Panc1 (cell line): ENCODE measurements at regions not wholly inside any gene's neighbourhood (a gene's known extent, or its start where the extent isn't known, plus 50 kb on each side); places are given as distances from the start of the nearest gene placed in this dataset.

ENCODE experiments used
- ATAC-seq: fragments of 200-7000 bp; cut with Tn5 transposase; 2 replicates; pipeline ENCODE4 v1.9.1; 2020; ENCODE audit warnings: mild to moderate bottlenecking, moderate library complexity
- BruUV-seq: library from RNA; stranded (reverse); fragments of 400-500 nt; replicated peaks from 2 replicates; lab custom pipeline; 2021; lab: Mats Ljungman, UMichigan
- CTCF ChIA-PET: fragments of 300-600 bp; sonication (Branson Sonifier 250); formaldehyde crosslinking; loops from one replicate; lab custom pipeline; 2022; ENCODE audit warnings: antibody characterized with exemption; lab: Charles Lee
- POLR2A ChIA-PET: fragments of 300-600 bp; sonication (Branson Sonifier 250); formaldehyde crosslinking; loops from one replicate; lab custom pipeline; 2022; ENCODE audit warnings: antibody characterized with exemption; lab: Charles Lee
- DNase-seq: peaks from one replicate; pipeline ENCODE4 v3.0.0-alpha.2; 2010; ENCODE audit warnings: low read depth, low spot score
- H3K27ac ChIP-seq: 2 replicates; pipeline ENCODE4 v1.5.1; 2011; ENCODE audit warnings: mild to moderate bottlenecking, low read length, inconsistent platforms
- H3K27me3 ChIP-seq: fragments of 200-500 bp; sonication (Bioruptor generic); 2 replicates; pipeline ENCODE4 v1.6.0; 2014; ENCODE audit warnings: low read length, inconsistent platforms; ENCODE audit not compliant: control insufficient read depth, insufficient read depth
- H3K36me3 ChIP-seq: fragments of 200-500 bp; sonication (Bioruptor generic); 2 replicates; pipeline ENCODE4 v1.5.1; 2014; ENCODE audit warnings: inconsistent platforms, mild to moderate bottlenecking, low read length, moderate library complexity; ENCODE audit not compliant: control insufficient read depth, insufficient read depth
- H3K4me1 ChIP-seq: 2 replicates; pipeline ENCODE4 v1.5.1; 2011; ENCODE audit warnings: inconsistent platforms, mild to moderate bottlenecking, low read length, moderate library complexity; ENCODE audit not compliant: control insufficient read depth, insufficient read depth
- H3K4me3 ChIP-seq, 2 experiments: 2 replicates each; pipeline ENCODE4 v1.5.1; 2011 to 2012; ENCODE audit warnings: low read depth in 2 of 2, low read length in 2 of 2, mild to moderate bottlenecking in 2 of 2, inconsistent platforms in 1 of 2, moderate library complexity in 1 of 2
- H3K9me3 ChIP-seq: fragments of 200-500 bp; sonication (Bioruptor generic); 2 replicates; pipeline ENCODE4 v1.5.1; 2014; ENCODE audit warnings: low read depth, mild to moderate bottlenecking, inconsistent platforms, low read length, moderate library complexity; ENCODE audit not compliant: control insufficient read depth, insufficient read depth
- CTCF ChIP-seq: fragments of 450-650 bp; IDR thresholded peaks from 2 replicates; pipeline ENCODE4 v1.5.1; 2017; ENCODE audit warnings: mild to moderate bottlenecking
- POLR2AphosphoS5 ChIP-seq: IDR thresholded peaks from 2 replicates; pipeline ENCODE4 v1.6.1; 2012; ENCODE audit warnings: mild to moderate bottlenecking, low read depth, low read length, moderate library complexity
- REST ChIP-seq, 2 experiments: IDR thresholded peaks; 2 replicates each; pipeline ENCODE4 v1.6.1; 2011 to 2012; ENCODE audit warnings: low read depth in 2 of 2, control low read depth in 1 of 2, low read length in 1 of 2, mild to moderate bottlenecking in 1 of 2, moderate library complexity in 1 of 2; ENCODE audit not compliant: insufficient read depth in 1 of 2
- SIN3A ChIP-seq: IDR thresholded peaks from 2 replicates; pipeline ENCODE4 v1.6.1; 2012; ENCODE audit warnings: low read depth, mild to moderate bottlenecking, low read length, moderate library complexity, borderline replicate concordance; ENCODE audit not compliant: insufficient read depth
- TCF7L2 ChIP-seq: IDR thresholded peaks from 2 replicates; pipeline ENCODE4 v1.6.1; 2011; ENCODE audit warnings: mild to moderate bottlenecking, low read depth, low read length, inconsistent platforms
- in situ Hi-C: cut with HindIII; loops from 2 replicates; pipeline ENCODE4 v1.10.0; 2016; ENCODE audit warnings: low sequenced_read_pairs, low pct_unique_long_range_greater_than_20kb
- intact Hi-C: fragments of 100-400 bp; cut with micrococcal nuclease; formaldehyde crosslinking; loops from one replicate; pipeline ENCODE4 v1.10.0; 2022; ENCODE audit not compliant: unreplicated experiment

DNA sequence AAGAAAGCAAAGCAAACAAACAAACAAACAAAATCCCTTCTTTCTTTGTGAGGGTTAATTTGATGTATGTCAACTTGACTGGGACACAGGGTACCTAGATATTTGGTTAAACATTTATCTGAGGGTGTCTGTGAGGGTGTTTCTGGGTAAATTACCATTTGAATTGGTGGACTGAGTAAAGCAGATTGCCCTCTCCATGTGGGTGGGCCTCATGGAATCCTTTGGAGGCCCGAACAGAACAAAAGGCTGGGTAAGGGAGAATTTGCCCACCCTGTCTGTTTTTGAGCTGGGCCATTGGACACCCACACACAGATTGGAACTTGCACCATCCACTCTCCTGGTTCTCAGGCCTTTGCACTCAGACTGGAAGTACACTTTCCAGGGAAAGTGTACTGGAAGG is 628.8 kb upstream of the CITED2 start:
- no peak overlapping the region for H3K27ac ChIP-seq
- CTCF ChIA-PET, result no interaction called here
- BruUV-seq, result no TSS peak
- POLR2A ChIA-PET, result no interaction called here
- no peaks in the 10 kb centered on the region for H3K4me1 ChIP-seq
- H3K27me3 ChIP-seq, result no peaks in the 10 kb centered on the region
- no peak for TF ChIP-seq TCF7L2
- TF ChIP-seq SIN3A, result no peak
- TF ChIP-seq CTCF, result no peak
- TF ChIP-seq REST (IDR thresholded peaks at IDR 0.05; ENCODE audit: insufficient read depth in 1 of 2, low read depth in 2 of 2, low read length in 1 of 2), result no peak
- TF ChIP-seq POLR2AphosphoS5, result no peak
- in situ Hi-C loops (no loop called here), intact Hi-C loops (no loop called here)
- H3K4me3 ChIP-seq, result no peak overlapping the region
- H3K36me3 ChIP-seq, result no peaks in the 10 kb centered on the region; the same call in 1 of the 2 replicates
- no peaks in the 10 kb centered on the region for H3K9me3 ChIP-seq
- no peak for ATAC-seq
- DNase-seq, result no peak

DNA sequence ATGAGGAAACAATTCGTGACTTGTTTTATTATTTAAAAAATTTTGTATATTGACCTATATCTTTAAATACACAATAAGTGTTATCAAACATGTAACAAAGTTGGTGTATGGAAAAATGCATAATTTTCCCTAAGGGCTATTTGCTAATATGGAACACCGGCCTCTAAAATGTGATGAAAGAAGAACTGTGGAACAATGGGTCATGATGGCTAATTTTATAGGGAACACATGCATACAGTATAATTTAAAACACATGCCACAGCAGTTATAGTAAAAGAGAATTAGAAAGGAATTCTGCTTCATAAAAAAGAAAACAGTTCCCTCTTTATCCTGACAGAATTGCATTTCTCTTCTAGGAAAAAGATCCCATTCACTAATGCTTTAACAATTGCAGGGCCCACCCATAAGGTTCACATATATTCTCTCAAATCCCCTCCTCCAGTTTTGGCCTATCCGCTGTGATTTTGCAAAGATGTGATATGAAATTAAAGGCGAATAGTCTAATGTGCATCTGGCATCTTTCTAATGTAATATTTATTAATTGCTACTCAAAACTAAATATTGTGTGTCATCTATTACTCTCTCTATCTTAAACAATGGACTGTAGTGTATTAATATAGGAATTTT is 628.1 kb upstream of the CITED2 start:
- H3K36me3 ChIP-seq, result no peaks in the 10 kb centered on the region; the same call in 1 of the 2 replicates
- no peak for DNase-seq
- TF ChIP-seq REST (IDR thresholded peaks at IDR 0.05; ENCODE audit: insufficient read depth in 1 of 2, low read depth in 2 of 2, low read length in 1 of 2) (no peak), SIN3A (no peak), CTCF (no peak), TCF7L2 (no peak), POLR2AphosphoS5 (no peak)
- H3K4me1 ChIP-seq, result no peaks in the 10 kb centered on the region
- in situ Hi-C loops, result no loop called here
- no TSS peak for BruUV-seq
- no peak overlapping the region for H3K4me3 ChIP-seq
- intact Hi-C loops, result no loop called here
- CTCF ChIA-PET, result no interaction called here
- no peak for ATAC-seq
- no peaks in the 10 kb centered on the region for H3K9me3 ChIP-seq
- H3K27me3 ChIP-seq, result no peaks in the 10 kb centered on the region
- POLR2A ChIA-PET, result no interaction called here
- H3K27ac ChIP-seq, result no peak overlapping the region
